SIG-M5 treated with dmso at 0.1 percent for 504 hours (cell line): ENCODE measurements at regions not wholly inside any gene's neighbourhood (a gene's known extent, or its start where the extent isn't known, plus 50 kb on each side); places are given as distances from the start of the nearest gene placed in this dataset.
"Not testable (repeated sequence)": the region's sequence is repeated elsewhere in the genome, so short reads cannot be mapped to it uniquely, and the experiment has no call there.

Source experiments
- DNase-seq: peaks from one replicate; lab custom pipeline; 2025; ENCODE audit not compliant: unreplicated experiment; lab: John Stamatoyannopoulos, UW

GRCh38 chr2:182548031-182548950 is 121.5 kb upstream of the PDE1A start:
- no peak for DNase-seq

- no peak for DNase-seq
These were observed 123.4 kb upstream of the PDE1A start for GRCh38 chr2:182550234-182550633.

- DNase-seq = not testable (repeated sequence)
These were observed 125.4 kb upstream of the PDE1A start for GRCh38 chr2:182552232-182552631.

- not testable (repeated sequence) for DNase-seq
These were observed 125.9 kb upstream of the PDE1A start for GRCh38 chr2:182552785-182553184.

GRCh38 chr2:182553483-182553882 is 126.6 kb upstream of the PDE1A start:
- DNase-seq = peak; percentile 10

GRCh38 chr2:182554950-182555349 is 128.1 kb upstream of the PDE1A start:
- no peak for DNase-seq

- DNase-seq = no peak
These were observed 131.7 kb upstream of the PDE1A start for GRCh38 chr2:182558564-182558963.

- no peak for DNase-seq
These were observed 132.8 kb upstream of the PDE1A start for GRCh38 chr2:182559623-182560022.

GRCh38 chr2:182565911-182566567 is 139.2 kb upstream of the PDE1A start:
- DNase-seq = no peak

- no peak for DNase-seq
These were observed 142.5 kb upstream of the DNAJC10 start for GRCh38 chr2:182573553-182573952.

- no peak for DNase-seq
These were observed 138.2 kb upstream of the DNAJC10 start for GRCh38 chr2:182577816-182578215.

GRCh38 chr2:182581196-182581935 is 134.7 kb upstream of the DNAJC10 start:
- no peak for DNase-seq

GRCh38 chr2:182584462-182584861 is 131.6 kb upstream of the DNAJC10 start:
- DNase-seq = no peak

GRCh38 chr2:182585001-182585400 is 131.1 kb upstream of the DNAJC10 start:
- no peak for DNase-seq

- no peak for DNase-seq
These were observed 130.6 kb upstream of the DNAJC10 start for GRCh38 chr2:182585430-182585829.

GRCh38 chr2:182586426-182586825 is 129.6 kb upstream of the DNAJC10 start:
- DNase-seq = no peak

- DNase-seq = no peak
These were observed 128.2 kb upstream of the DNAJC10 start for GRCh38 chr2:182587831-182588230.

- no peak for DNase-seq
These were observed 126.9 kb upstream of the DNAJC10 start for GRCh38 chr2:182589121-182589520.

- DNase-seq = no peak
These were observed 124.3 kb upstream of the DNAJC10 start for GRCh38 chr2:182591774-182592173.

GRCh38 chr2:182592691-182593393 is 123.2 kb upstream of the DNAJC10 start:
- DNase-seq = no peak

- no peak for DNase-seq
These were observed 122.6 kb upstream of the DNAJC10 start for GRCh38 chr2:182593394-182593975.
